Tibial nerve (tissue), 4 donors: ENCODE measurements at regions not wholly inside any gene's neighbourhood (a gene's known extent, or its start where the extent isn't known, plus 50 kb on each side); places are given as distances from the start of the nearest gene placed in this dataset.

Experiments
- DNase-seq, 2 donors: peaks; one replicate each; pipeline ENCODE4 v3.0.0-alpha.2; 2019; ENCODE audit warnings: low spot score in 2 of 2
- H3K27ac ChIP-seq, 4 donors: fragments of 200-600 bp; sonication (generic) in 3 of 4; one replicate each; pipeline ENCODE4 v1.5.1; 2017 to 2019; ENCODE audit warnings: mild to moderate bottlenecking in 1 of 4
- H3K27me3 ChIP-seq, 2 donors: fragments of 200-600 bp; sonication (generic) in 1 of 2; one replicate each; pipeline versions ENCODE4 v1.5.1 to v1.6.0; 2017 to 2019
- H3K36me3 ChIP-seq, 3 donors: fragments of 200-600 bp; sonication (generic); one replicate each; pipeline ENCODE4 v1.5.1; 2018 to 2019
- H3K4me1 ChIP-seq, 4 donors: fragments of 200-600 bp; sonication (generic) in 3 of 4; one replicate each; pipeline ENCODE4 v1.5.1; 2017 to 2019
- H3K4me3 ChIP-seq, 4 donors: fragments of 200-600 bp; sonication (generic) in 3 of 4; one replicate each; pipeline ENCODE4 v1.5.1; 2017 to 2019; ENCODE audit warnings: mild to moderate bottlenecking in 1 of 4, moderate library complexity in 1 of 4
- H3K9me3 ChIP-seq, 4 donors: fragments of 200-600 bp; sonication (generic) in 3 of 4; one replicate each; pipeline ENCODE4 v1.5.1; 2017 to 2019
- EP300 ChIP-seq, 2 donors: sonication (generic); formaldehyde crosslinking; IDR thresholded peaks; one replicate each; pipeline ENCODE4 v1.6.1; 2017; ENCODE audit warnings: antibody characterized with exemption in 2 of 2, mild to moderate bottlenecking in 1 of 2
- POLR2A ChIP-seq, 2 donors: fragments of 450-650 bp; IDR thresholded peaks; one replicate each; pipeline ENCODE4 v1.6.1; 2017; ENCODE audit warnings: antibody characterized with exemption in 2 of 2, mild to moderate bottlenecking in 2 of 2, moderate library complexity in 2 of 2
- WGBS, 2 donors: methylation state at CpG; one replicate each; pipeline ENCODE4 v1.1.5; 2018; 5-methylcytosine and 5-hydroxymethylcytosine counted together
- TF ChIP-seq, protein P1 (sequence below), 5 experiments: fragments of 200-600 bp in 3 of 5; fragments of 450-650 bp in 2 of 5; sonication (generic) in 3 of 5; IDR thresholded peaks; one replicate each; pipeline ENCODE4 v1.5.1; 2016 to 2019; ENCODE audit warnings: antibody characterized with exemption in 5 of 5, mild to moderate bottlenecking in 3 of 5, moderate library complexity in 2 of 5

DNA sequence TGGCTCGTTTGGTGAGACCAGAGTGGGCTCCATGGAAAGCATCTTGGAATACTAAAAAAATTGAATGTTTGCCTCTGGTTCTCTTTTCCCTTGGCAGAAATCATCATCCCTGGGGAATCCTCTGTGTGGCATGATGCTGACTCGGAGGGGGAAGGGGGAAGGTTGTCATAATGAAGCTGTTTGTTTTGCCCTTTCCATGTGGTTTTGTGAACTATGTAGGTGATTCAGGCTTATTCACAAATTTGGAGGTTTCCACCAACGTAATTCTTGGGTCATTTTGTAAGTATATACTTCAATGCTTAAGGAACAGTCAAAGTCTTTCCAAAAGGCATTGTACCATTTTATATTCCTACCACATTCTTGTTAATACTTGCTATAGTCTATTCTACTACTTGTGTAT lies 754.0 kb upstream of the FAT3 start:
- no peak overlapping the region for H3K27ac ChIP-seq
- H3K27me3 ChIP-seq, result no peaks in the 10 kb centered on the region
- no peak overlapping the region for H3K4me3 ChIP-seq
- TF ChIP-seq POLR2A (IDR thresholded peaks at IDR 0.05) (no peak), EP300 (IDR thresholded peaks at IDR 0.05) (no peak)
- TF ChIP-seq, protein P1, sequence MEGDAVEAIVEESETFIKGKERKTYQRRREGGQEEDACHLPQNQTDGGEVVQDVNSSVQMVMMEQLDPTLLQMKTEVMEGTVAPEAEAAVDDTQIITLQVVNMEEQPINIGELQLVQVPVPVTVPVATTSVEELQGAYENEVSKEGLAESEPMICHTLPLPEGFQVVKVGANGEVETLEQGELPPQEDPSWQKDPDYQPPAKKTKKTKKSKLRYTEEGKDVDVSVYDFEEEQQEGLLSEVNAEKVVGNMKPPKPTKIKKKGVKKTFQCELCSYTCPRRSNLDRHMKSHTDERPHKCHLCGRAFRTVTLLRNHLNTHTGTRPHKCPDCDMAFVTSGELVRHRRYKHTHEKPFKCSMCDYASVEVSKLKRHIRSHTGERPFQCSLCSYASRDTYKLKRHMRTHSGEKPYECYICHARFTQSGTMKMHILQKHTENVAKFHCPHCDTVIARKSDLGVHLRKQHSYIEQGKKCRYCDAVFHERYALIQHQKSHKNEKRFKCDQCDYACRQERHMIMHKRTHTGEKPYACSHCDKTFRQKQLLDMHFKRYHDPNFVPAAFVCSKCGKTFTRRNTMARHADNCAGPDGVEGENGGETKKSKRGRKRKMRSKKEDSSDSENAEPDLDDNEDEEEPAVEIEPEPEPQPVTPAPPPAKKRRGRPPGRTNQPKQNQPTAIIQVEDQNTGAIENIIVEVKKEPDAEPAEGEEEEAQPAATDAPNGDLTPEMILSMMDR (IDR thresholded peaks at IDR 0.05), result no peak
- 49 to 68% methylated on average over 3 of the region's 3 CpGs for WGBS, 2 donors
- no peaks in the 10 kb centered on the region for H3K4me1 ChIP-seq
- H3K9me3 ChIP-seq, result no peaks in the 10 kb centered on the region
- no peak for DNase-seq
- H3K36me3 ChIP-seq, result no peaks in the 10 kb centered on the region

DNA sequence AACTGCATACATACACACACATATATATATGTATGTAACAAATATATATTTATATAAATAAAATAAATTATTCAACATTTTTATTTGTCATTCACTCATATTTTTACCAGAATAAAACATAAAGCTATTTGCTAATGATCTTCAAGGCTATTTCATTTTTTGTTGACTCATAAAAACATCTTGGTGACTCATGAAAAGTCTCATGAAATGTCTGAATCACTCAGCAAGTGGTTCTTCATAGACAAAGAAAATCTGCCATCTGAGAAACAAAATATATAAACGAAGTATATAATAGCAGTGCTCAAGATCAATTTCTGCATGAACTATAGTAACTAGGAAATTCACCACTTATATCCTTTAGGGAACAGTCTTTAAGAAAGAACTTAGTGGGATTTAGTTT lies 764.8 kb upstream of the FAT3 start:
- no peak overlapping the region for H3K27ac ChIP-seq
- H3K27me3 ChIP-seq, result no peaks in the 10 kb centered on the region
- H3K36me3 ChIP-seq, result no peaks in the 10 kb centered on the region

DNA sequence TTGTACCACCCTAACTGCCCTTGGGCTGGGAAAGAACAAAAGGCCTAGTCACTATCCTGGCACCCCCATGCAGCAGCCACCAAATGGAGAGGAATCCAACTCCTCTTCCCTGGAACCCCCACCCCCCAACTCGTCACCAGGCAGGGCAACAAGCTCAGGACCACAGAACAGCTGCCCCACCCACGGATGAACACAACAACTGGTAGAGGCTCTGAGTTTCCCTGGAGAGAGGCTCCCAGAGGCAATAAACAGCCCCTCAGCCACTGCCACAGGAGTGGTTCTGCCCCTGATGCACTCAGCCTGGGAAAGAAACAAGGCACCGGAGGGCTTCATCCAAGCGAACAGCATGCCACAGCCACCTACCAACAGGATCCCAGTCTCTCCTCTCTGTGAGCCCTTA lies 778.4 kb upstream of the FAT3 start:
- no peak for DNase-seq
- peaks cover 0 to 14% (median 0%) of the 10 kb centered on the region in 4 donors for H3K9me3 ChIP-seq
- H3K27me3 ChIP-seq, result no peaks in the 10 kb centered on the region
- 63 to 75% methylated on average over 4 of the region's 4 CpGs for WGBS, 2 donors
- no peak for TF ChIP-seq EP300 (IDR thresholded peaks at IDR 0.05)
- TF ChIP-seq, protein P1 (IDR thresholded peaks at IDR 0.05), result no peak
- no peak for TF ChIP-seq POLR2A (IDR thresholded peaks at IDR 0.05)
- H3K27ac ChIP-seq, result no peak overlapping the region
- H3K4me3 ChIP-seq, result no peak overlapping the region
- H3K36me3 ChIP-seq, result no peaks in the 10 kb centered on the region
- H3K4me1 ChIP-seq, result no peaks in the 10 kb centered on the region

More for the DNA sequence above, 764.8 kb upstream of the FAT3 start:
- 80 to 85% methylated on average over 1 of the region's 1 CpG for WGBS, 2 donors
- no peak for DNase-seq
- TF ChIP-seq, protein P1 (IDR thresholded peaks at IDR 0.05), result no peak
- TF ChIP-seq EP300 (IDR thresholded peaks at IDR 0.05) (no peak), POLR2A (IDR thresholded peaks at IDR 0.05) (no peak)
- Histone ChIP-seq H3K4me3 (no peak overlapping the region), H3K4me1 (no peaks in the 10 kb centered on the region), H3K9me3 (no peaks in the 10 kb centered on the region)

DNA sequence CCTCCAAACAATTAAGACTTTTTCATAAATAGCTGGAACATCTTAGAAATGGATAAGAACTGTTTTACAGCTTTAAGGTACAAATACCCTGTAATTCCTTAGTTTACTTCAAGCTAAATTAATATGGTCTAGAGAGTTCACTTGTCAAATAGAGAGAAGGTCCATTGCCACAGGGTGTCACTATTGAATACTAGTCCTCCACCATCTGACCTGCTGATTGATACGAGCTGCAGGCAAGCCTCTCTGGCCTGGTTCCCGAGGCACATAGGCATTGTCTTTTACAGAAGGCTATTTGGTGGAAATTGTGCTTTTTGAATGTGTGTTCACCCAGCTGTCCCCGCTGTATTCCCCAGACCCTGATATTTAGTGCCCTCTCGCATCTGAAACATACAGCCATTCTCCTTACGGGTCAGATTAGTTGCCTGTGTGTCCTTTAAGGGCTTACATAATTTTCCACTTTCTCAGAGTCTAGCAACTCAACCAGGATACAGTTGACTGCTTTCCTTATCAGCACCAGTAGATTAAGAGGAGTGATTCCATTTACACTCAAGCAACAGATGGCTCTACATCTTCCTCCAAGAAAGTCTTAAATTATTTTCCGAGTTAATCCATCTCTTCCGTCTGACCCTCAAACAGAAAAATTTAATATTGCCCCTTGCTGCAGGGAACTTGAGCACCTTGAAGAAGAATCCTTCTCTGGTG lies 788.8 kb upstream of the FAT3 start:
- no peak for DNase-seq
- no peaks in the 10 kb centered on the region for H3K36me3 ChIP-seq
- TF ChIP-seq, protein P1 (IDR thresholded peaks at IDR 0.05), result no peak
- TF ChIP-seq POLR2A (IDR thresholded peaks at IDR 0.05), result no peak
- no peak for TF ChIP-seq EP300 (IDR thresholded peaks at IDR 0.05)
- no peaks in the 10 kb centered on the region for H3K27me3 ChIP-seq
- WGBS, 2 donors, result 64 to 66% methylated on average over 7 of the region's 7 CpGs
- H3K27ac ChIP-seq, result no peak overlapping the region
- H3K9me3 ChIP-seq, result peaks cover 0 to 3% (median 0%) of the 10 kb centered on the region in 4 donors
- H3K4me3 ChIP-seq, result no peak overlapping the region
- no peaks in the 10 kb centered on the region for H3K4me1 ChIP-seq

DNA sequence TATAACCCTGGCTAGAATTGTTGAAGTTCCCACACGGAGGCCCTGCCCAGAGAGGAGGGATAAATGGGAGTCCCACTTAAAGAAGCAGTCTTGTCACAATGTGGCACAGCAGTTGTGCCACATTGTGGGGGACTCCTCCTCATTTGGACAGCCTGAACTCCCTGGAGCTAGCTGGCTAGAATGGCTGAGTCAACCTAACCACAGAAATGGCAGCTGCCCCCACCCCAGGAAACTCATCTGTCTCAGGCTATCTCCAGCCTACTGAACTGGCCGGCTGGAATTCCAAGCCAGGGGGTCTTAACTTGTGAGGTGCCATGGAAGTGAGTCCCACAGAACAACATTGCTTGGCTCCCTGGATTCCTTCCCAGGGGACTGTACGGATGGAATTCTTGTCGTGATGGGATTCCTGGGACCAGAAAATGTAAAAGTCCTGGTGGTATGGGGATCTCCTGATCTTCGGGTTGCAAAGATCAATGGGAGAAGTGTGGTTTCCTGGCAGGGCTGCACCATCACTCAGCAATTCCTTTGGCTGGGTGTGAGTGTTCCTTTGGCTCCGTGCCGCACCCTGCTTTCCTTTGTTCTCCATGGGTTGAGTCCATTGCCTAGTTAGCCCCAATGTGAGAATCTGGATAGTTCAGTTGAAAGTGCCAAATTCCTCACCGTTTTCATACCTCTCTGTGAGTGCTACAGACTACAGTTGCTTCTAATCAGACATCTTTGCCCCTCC lies 791.2 kb upstream of the FAT3 start:
- Histone ChIP-seq H3K27me3 (no peaks in the 10 kb centered on the region), H3K27ac (no peak overlapping the region), H3K9me3 (peaks cover 0 to 3% (median 0%) of the 10 kb centered on the region in 4 donors), H3K4me3 (no peak overlapping the region), H3K36me3 (no peaks in the 10 kb centered on the region), H3K4me1 (no peaks in the 10 kb centered on the region)
- 82 to 89% methylated on average over 7 to 8 of the region's 8 CpGs for WGBS, 2 donors
- no peak for DNase-seq
- TF ChIP-seq EP300 (IDR thresholded peaks at IDR 0.05), result no peak
- no peak for TF ChIP-seq POLR2A (IDR thresholded peaks at IDR 0.05)
- TF ChIP-seq, protein P1 (IDR thresholded peaks at IDR 0.05), result no peak
